ENCODE measurements at regions not wholly inside any gene's neighbourhood (a gene's known extent, or its start where the extent isn't known, plus 50 kb on each side); places are given as distances from the start of the nearest gene placed in this dataset.

DNA sequence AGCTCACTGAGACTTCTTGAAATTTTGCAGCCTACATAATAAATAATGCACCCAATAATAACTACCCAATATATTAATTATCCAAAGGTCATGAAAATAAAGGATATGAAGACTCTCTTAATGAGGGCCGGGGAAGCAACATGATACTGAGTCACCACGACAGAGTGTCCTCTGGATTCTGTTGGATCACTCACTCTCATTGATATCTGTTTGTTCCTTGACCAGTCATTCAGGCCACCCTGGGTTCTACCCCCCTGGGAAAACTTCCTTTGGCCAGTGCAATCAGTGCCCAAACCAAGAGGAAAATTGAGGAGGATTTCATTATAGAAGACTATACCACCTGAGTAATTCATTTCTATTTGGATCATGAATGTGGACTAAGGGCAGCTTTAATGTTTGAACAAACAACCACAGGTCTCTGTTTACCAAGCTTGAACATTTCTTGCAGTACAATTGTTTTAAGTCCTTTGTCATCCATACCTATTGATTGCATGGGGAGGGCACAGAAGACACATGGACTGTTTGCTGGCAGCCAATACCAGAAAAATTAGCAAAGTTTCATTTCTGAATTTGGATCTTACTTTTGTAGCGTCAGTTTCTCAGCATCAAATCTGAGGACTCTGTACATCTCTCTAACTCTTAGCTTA, 137.2 kb upstream of the FGGY start:
- TF ChIP-seq RAD21 (IDR thresholded peaks at IDR 0.05; ENCODE audit: low read depth) (no peak), EP300 (IDR thresholded peaks at IDR 0.05; ENCODE audit: borderline replicate concordance) (no peak), EGR1 (IDR thresholded peaks at IDR 0.05) (no peak), NFIC (IDR thresholded peaks at IDR 0.05) (no peak), TEAD4 (IDR thresholded peaks at IDR 0.05) (no peak), TAF1 (IDR thresholded peaks at IDR 0.05; ENCODE audit: low read depth) (no peak), ZBTB7A (IDR thresholded peaks at IDR 0.05; ENCODE audit: low read depth) (no peak), TCF12 (IDR thresholded peaks at IDR 0.05; ENCODE audit: low read depth) (no peak), FOXM1 (IDR thresholded peaks at IDR 0.05; ENCODE audit: borderline replicate concordance, low read depth) (no peak), CEBPB (IDR thresholded peaks at IDR 0.05) (no peak), YY1 (IDR thresholded peaks at IDR 0.05; ENCODE audit: low read depth) (no peak), CREB1 (IDR thresholded peaks at IDR 0.05; ENCODE audit: low read depth) (no peak)
- TF ChIP-seq, protein P1, sequence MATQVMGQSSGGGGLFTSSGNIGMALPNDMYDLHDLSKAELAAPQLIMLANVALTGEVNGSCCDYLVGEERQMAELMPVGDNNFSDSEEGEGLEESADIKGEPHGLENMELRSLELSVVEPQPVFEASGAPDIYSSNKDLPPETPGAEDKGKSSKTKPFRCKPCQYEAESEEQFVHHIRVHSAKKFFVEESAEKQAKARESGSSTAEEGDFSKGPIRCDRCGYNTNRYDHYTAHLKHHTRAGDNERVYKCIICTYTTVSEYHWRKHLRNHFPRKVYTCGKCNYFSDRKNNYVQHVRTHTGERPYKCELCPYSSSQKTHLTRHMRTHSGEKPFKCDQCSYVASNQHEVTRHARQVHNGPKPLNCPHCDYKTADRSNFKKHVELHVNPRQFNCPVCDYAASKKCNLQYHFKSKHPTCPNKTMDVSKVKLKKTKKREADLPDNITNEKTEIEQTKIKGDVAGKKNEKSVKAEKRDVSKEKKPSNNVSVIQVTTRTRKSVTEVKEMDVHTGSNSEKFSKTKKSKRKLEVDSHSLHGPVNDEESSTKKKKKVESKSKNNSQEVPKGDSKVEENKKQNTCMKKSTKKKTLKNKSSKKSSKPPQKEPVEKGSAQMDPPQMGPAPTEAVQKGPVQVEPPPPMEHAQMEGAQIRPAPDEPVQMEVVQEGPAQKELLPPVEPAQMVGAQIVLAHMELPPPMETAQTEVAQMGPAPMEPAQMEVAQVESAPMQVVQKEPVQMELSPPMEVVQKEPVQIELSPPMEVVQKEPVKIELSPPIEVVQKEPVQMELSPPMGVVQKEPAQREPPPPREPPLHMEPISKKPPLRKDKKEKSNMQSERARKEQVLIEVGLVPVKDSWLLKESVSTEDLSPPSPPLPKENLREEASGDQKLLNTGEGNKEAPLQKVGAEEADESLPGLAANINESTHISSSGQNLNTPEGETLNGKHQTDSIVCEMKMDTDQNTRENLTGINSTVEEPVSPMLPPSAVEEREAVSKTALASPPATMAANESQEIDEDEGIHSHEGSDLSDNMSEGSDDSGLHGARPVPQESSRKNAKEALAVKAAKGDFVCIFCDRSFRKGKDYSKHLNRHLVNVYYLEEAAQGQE (IDR thresholded peaks at IDR 0.05; ENCODE audit: low read depth), result no peak
- TF ChIP-seq, protein P2, sequence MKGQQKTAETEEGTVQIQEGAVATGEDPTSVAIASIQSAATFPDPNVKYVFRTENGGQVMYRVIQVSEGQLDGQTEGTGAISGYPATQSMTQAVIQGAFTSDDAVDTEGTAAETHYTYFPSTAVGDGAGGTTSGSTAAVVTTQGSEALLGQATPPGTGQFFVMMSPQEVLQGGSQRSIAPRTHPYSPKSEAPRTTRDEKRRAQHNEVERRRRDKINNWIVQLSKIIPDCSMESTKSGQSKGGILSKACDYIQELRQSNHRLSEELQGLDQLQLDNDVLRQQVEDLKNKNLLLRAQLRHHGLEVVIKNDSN (IDR thresholded peaks at IDR 0.05), result no peak
- TF ChIP-seq, protein P3, sequence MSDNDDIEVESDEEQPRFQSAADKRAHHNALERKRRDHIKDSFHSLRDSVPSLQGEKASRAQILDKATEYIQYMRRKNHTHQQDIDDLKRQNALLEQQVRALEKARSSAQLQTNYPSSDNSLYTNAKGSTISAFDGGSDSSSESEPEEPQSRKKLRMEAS (IDR thresholded peaks at IDR 0.05), result no peak

DNA sequence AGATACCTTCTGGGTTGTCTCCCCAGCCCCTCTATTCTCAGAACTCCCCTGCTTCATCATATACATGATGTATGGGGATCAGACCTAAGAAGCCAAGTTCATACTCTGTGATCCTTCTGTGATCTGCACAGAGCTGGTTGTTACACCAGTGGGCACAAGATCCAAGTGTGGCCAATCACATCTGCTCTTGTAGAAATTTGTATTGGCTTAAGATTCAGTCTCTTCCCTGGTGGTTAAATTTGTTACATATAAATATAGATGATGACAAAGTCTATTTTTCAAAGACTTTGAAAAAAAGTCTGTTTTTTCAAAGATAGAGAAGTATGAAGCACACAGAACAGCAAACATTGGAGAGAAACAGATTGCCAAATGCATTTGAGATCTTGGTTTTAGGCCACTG, 135.8 kb upstream of the FGGY start:
- no peak for TF ChIP-seq RAD21 (IDR thresholded peaks at IDR 0.05; ENCODE audit: low read depth)
- no peak for TF ChIP-seq TCF12 (IDR thresholded peaks at IDR 0.05; ENCODE audit: low read depth)
- TF ChIP-seq TAF1 (IDR thresholded peaks at IDR 0.05; ENCODE audit: low read depth), result no peak
- TF ChIP-seq, protein P3 (IDR thresholded peaks at IDR 0.05), result no peak
- TF ChIP-seq ZBTB7A (IDR thresholded peaks at IDR 0.05; ENCODE audit: low read depth), result no peak
- no peak for TF ChIP-seq CEBPB (IDR thresholded peaks at IDR 0.05)

DNA sequence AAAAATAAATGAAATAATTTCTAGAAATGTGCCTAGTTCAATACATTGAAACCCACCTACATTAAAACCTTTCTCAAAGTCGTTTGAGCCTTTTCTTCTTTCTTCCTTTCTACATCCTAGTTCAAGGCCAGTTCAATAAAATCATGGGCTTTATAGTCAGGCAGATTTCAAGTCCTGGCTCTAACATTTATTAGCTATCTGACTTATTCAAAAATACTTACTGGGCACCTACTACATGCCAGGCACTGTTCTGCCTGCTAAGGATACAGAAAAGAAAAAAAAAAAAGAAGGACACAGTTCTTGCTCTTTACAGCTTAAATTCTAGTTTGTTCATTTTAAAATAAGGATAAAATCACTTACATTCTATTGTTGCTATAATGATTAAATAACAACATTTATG, 134.2 kb upstream of the FGGY start:
- TF ChIP-seq FOXM1 (IDR thresholded peaks at IDR 0.05; ENCODE audit: borderline replicate concordance, low read depth) (no peak), RAD21 (IDR thresholded peaks at IDR 0.05; ENCODE audit: low read depth) (no peak), CREB1 (IDR thresholded peaks at IDR 0.05; ENCODE audit: low read depth) (no peak), TAF1 (IDR thresholded peaks at IDR 0.05; ENCODE audit: low read depth) (no peak), ZBTB7A (IDR thresholded peaks at IDR 0.05; ENCODE audit: low read depth) (no peak), NFIC (IDR thresholded peaks at IDR 0.05) (no peak), TEAD4 (IDR thresholded peaks at IDR 0.05) (no peak), EP300 (IDR thresholded peaks at IDR 0.05; ENCODE audit: borderline replicate concordance) (no peak), TCF12 (IDR thresholded peaks at IDR 0.05; ENCODE audit: low read depth) (no peak), CEBPB (IDR thresholded peaks at IDR 0.05) (no peak)
- TF ChIP-seq, protein P2 (IDR thresholded peaks at IDR 0.05), result no peak
- TF ChIP-seq, protein P1 (IDR thresholded peaks at IDR 0.05; ENCODE audit: low read depth), result no peak

DNA sequence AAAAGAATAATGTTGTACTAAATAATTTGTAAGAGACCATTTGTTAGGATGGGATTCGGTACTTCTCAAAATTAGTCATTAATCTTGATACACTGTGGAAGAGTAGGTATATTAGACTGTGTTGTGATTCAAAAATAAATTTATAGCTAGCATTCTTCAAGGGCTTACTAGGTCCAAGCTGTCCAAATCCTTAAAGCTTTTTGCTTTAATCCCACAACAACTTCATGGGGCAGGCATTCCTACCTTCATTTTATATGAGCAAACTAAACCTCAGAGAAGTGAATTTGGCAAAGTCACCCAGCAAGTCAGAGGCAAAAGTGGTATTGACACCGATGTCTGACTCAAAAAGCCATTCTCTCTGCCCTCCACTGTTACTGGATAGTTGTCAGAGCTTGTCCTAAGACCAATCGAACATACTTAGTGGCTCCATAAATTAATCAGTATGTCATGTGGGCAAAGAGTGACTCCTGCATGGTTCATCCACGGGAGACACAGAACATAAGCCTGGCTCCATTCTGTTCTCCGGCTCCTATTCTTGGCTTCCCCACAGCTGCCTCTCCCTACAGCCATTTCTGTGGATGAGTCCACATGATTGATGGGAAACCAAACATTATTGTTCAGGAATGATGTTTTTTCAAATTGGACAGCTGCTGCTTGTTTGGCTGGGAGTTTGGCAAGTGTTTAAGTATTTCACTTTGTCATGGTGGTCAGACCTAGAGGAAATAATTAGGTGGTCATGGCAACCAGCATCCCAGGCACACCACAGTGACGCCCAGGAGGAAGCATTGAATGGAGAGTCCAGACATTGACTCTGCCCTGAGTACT, 133.4 kb upstream of the FGGY start:
- TF ChIP-seq RAD21 (IDR thresholded peaks at IDR 0.05; ENCODE audit: low read depth), result no peak
- no peak for TF ChIP-seq FOXM1 (IDR thresholded peaks at IDR 0.05; ENCODE audit: borderline replicate concordance, low read depth)
- TF ChIP-seq, protein P2 (IDR thresholded peaks at IDR 0.05), result no peak
- TF ChIP-seq, protein P3 (IDR thresholded peaks at IDR 0.05), result no peak
- TF ChIP-seq EGR1 (IDR thresholded peaks at IDR 0.05), result no peak
- TF ChIP-seq YY1 (IDR thresholded peaks at IDR 0.05; ENCODE audit: low read depth), result no peak
- no peak for TF ChIP-seq CREB1 (IDR thresholded peaks at IDR 0.05; ENCODE audit: low read depth)
- TF ChIP-seq TEAD4 (IDR thresholded peaks at IDR 0.05), result no peak
- TF ChIP-seq TCF12 (IDR thresholded peaks at IDR 0.05; ENCODE audit: low read depth), result no peak
- TF ChIP-seq NFIC (IDR thresholded peaks at IDR 0.05), result no peak
- TF ChIP-seq, protein P1 (IDR thresholded peaks at IDR 0.05; ENCODE audit: low read depth), result no peak
- TF ChIP-seq TAF1 (IDR thresholded peaks at IDR 0.05; ENCODE audit: low read depth), result no peak
- TF ChIP-seq CEBPB (IDR thresholded peaks at IDR 0.05), result no peak
- TF ChIP-seq EP300 (IDR thresholded peaks at IDR 0.05; ENCODE audit: borderline replicate concordance), result no peak
- no peak for TF ChIP-seq ZBTB7A (IDR thresholded peaks at IDR 0.05; ENCODE audit: low read depth)

Measured in Ishikawa (cell line).